GM12878 (cell line): ENCODE measurements at regions not wholly inside any gene's neighbourhood (a gene's known extent, or its start where the extent isn't known, plus 50 kb on each side); places are given as distances from the start of the nearest gene placed in this dataset.
"Not testable (repeated sequence)": the region's sequence is repeated elsewhere in the genome, so short reads cannot be mapped to it uniquely, and the experiment has no call there.

Source experiments
- ATAC-seq: fragments of 200-7000 bp; cut with Tn5 transposase; 3 replicates; pipeline ENCODE4 v1.9.1; 2020; ENCODE audit warnings: mild to moderate bottlenecking, moderate library complexity
- BruUV-seq: library from RNA; stranded (reverse); fragments of 400-500 nt; replicated peaks from 2 replicates; lab custom pipeline; 2021; lab: Mats Ljungman, UMichigan
- CTCF ChIA-PET: fragments of 300-600 bp; sonication (Branson Sonifier 250); formaldehyde crosslinking; extraction: SDS; loops from one replicate; lab custom pipeline; 2021; ENCODE audit warnings: inconsistent platforms; lab: Yijun Ruan, JAX
- POLR2A ChIA-PET: fragments of 350-600 bp; formaldehyde crosslinking; extraction: SDS; loops from one replicate; lab custom pipeline; 2021; ENCODE audit warnings: inconsistent platforms; lab: Charles Lee
- RAD21 ChIA-PET: fragments of 300-600 bp; sonication (Branson Sonifier 250); formaldehyde crosslinking; loops from one replicate; lab custom pipeline; 2023; ENCODE audit warnings: antibody characterized with exemption; ENCODE audit not compliant: unreplicated experiment; lab: Charles Lee
- SMC1A ChIA-PET: fragments of 300-600 bp; sonication (Branson Sonifier 250); formaldehyde crosslinking; loops from one replicate; lab custom pipeline; 2023; ENCODE audit not compliant: unreplicated experiment, uncharacterized antibody; lab: Charles Lee
- DNase-seq: peaks from one replicate; pipeline ENCODE4 v3.0.0-alpha.2; 2011; ENCODE audit warnings: low read depth, low spot score
- FAIRE-seq: peaks from 3 replicates; lab custom pipeline; 2011; peaks lifted over from hg19 to GRCh38; lab: Jason Lieb, UNC
- H2AFZ ChIP-seq: 2 replicates; pipeline ENCODE4 v1.6.0; 2011; ENCODE audit warnings: low read depth, low read length, control low read depth; ENCODE audit not compliant: control insufficient read depth
- H3K27ac ChIP-seq: 2 replicates; pipeline ENCODE4 v1.5.1; 2011; ENCODE audit warnings: control low read depth; ENCODE audit not compliant: control insufficient read depth, insufficient read depth
- H3K27me3 ChIP-seq, 2 experiments: replicated peaks in 1 of 2; 2 replicates each; pipeline versions ENCODE4 v1.6.0 to v1.6.1; 2011; ENCODE audit warnings: low read length in 1 of 2; ENCODE audit not compliant: control insufficient read depth in 2 of 2, insufficient read depth in 2 of 2
- H3K36me3 ChIP-seq, 2 experiments: 2 replicates each; pipeline ENCODE4 v1.5.1; 2011; ENCODE audit warnings: low read length in 1 of 2; ENCODE audit not compliant: control insufficient read depth in 2 of 2, insufficient read depth in 2 of 2
- H3K4me1 ChIP-seq: 2 replicates; pipeline ENCODE4 v1.6.1; 2011; ENCODE audit warnings: mild to moderate bottlenecking, low read length, moderate library complexity, mixed read lengths; ENCODE audit not compliant: control insufficient read depth, insufficient read depth
- H3K4me2 ChIP-seq: 2 replicates; pipeline ENCODE4 v1.6.0; 2011; ENCODE audit warnings: control low read depth; ENCODE audit not compliant: control insufficient read depth, insufficient read depth
- H3K4me3 ChIP-seq: fragments of 200-600 bp; sonication (generic); 2 replicates; pipeline ENCODE4 v1.5.1; 2016
- H3K79me2 ChIP-seq: 2 replicates; pipeline ENCODE4 v1.6.0; 2011; ENCODE audit warnings: low read length; ENCODE audit not compliant: control insufficient read depth, insufficient read depth
- H3K9ac ChIP-seq: 2 replicates; pipeline ENCODE4 v1.8.0; 2011; ENCODE audit warnings: low read length, control low read depth, mixed read lengths; ENCODE audit not compliant: control insufficient read depth, insufficient read depth
- H3K9me3 ChIP-seq: replicated peaks from 3 replicates; pipeline ENCODE4 v1.5.1; 2011; ENCODE audit warnings: mild to moderate bottlenecking, low read length; ENCODE audit not compliant: control insufficient read depth, insufficient read depth
- H4K20me1 ChIP-seq: 2 replicates; pipeline ENCODE4 v1.6.0; 2011; ENCODE audit not compliant: control insufficient read depth, insufficient read depth
- BMI1 ChIP-seq: fragments of 450-650 bp; IDR thresholded peaks from 2 replicates; pipeline ENCODE4 v1.6.1; 2016; ENCODE audit warnings: mild to moderate bottlenecking, moderate library complexity, borderline replicate concordance
- CHD2 ChIP-seq: IDR thresholded peaks from 2 replicates; pipeline ENCODE4 v1.6.1; 2011; ENCODE audit warnings: low read depth, low read length, improper control_type of control experiment, borderline replicate concordance
- POLR2AphosphoS2 ChIP-seq: IDR thresholded peaks from 2 replicates; pipeline ENCODE4 v1.6.1; 2011; ENCODE audit warnings: low read depth, mild to moderate bottlenecking, low read length, improper control_type of control experiment, moderate library complexity
- POLR2AphosphoS5 ChIP-seq: IDR thresholded peaks from 2 replicates; pipeline ENCODE4 v1.6.1; 2011; ENCODE audit warnings: mild to moderate bottlenecking, low read length, inconsistent platforms
- ZBTB4 ChIP-seq: fragments of 450-650 bp; formaldehyde crosslinking; IDR thresholded peaks from 2 replicates; pipeline ENCODE4 v1.4.0; 2022; ENCODE audit warnings: mild to moderate bottlenecking, moderate library complexity
- WGBS: methylation state at CpG from one replicate; pipeline ENCODE4 v1.1.6; 2016; ENCODE audit warnings: low lambda C conversion rate; ENCODE audit not compliant: insufficient replicate concordance, insufficient coverage; ENCODE audit errors: missing lambda C conversion rate; 5-methylcytosine and 5-hydroxymethylcytosine counted together
- in situ Hi-C: fragments of 300-500 bp; cut with MboI; formaldehyde crosslinking; loops from 9 replicates; pipeline ENCODE4 v1.14.3; 2018; ENCODE audit warnings: mixed read lengths
- intact Hi-C: fragments of 100-400 bp; cut with micrococcal nuclease; formaldehyde crosslinking; loops from one replicate; pipeline ENCODE4 v1.14.2; 2022; ENCODE audit not compliant: unreplicated experiment
- TF ChIP-seq, protein P1 (sequence below), 3 experiments: IDR thresholded peaks in 2 of 3; conservative IDR thresholded peaks in 1 of 3; 2 replicates each; pipeline ENCODE4 v1.5.1; 2011; ENCODE audit warnings: low read depth in 3 of 3, low read length in 3 of 3, mild to moderate bottlenecking in 3 of 3, control low read depth in 2 of 3, moderate library complexity in 2 of 3, inconsistent platforms in 1 of 3, mixed read lengths in 1 of 3; ENCODE audit not compliant: control insufficient read depth in 2 of 3, insufficient read depth in 1 of 3; ENCODE audit errors: extremely low read depth in 1 of 3
- TF ChIP-seq, protein P2 (sequence below): fragments of 450-650 bp; IDR thresholded peaks from 2 replicates; pipeline ENCODE4 v1.6.1; 2017; ENCODE audit warnings: low read depth, mild to moderate bottlenecking, moderate library complexity

- no peak for TF ChIP-seq POLR2AphosphoS2
- TF ChIP-seq, protein P1, sequence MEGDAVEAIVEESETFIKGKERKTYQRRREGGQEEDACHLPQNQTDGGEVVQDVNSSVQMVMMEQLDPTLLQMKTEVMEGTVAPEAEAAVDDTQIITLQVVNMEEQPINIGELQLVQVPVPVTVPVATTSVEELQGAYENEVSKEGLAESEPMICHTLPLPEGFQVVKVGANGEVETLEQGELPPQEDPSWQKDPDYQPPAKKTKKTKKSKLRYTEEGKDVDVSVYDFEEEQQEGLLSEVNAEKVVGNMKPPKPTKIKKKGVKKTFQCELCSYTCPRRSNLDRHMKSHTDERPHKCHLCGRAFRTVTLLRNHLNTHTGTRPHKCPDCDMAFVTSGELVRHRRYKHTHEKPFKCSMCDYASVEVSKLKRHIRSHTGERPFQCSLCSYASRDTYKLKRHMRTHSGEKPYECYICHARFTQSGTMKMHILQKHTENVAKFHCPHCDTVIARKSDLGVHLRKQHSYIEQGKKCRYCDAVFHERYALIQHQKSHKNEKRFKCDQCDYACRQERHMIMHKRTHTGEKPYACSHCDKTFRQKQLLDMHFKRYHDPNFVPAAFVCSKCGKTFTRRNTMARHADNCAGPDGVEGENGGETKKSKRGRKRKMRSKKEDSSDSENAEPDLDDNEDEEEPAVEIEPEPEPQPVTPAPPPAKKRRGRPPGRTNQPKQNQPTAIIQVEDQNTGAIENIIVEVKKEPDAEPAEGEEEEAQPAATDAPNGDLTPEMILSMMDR (IDR thresholded peaks at IDR 0.05 in 2 of 3, conservative IDR thresholded peaks at IDR 0.05 in 1 of 3; ENCODE audit: control insufficient read depth in 2 of 3, extremely low read depth in 1 of 3, insufficient read depth in 1 of 3, low read depth in 3 of 3, low read length in 3 of 3): no peak
- no peak for TF ChIP-seq ZBTB4 (CRISPR knock-in tag)
- TF ChIP-seq POLR2AphosphoS5: no peak
- TF ChIP-seq CHD2: no peak
- TF ChIP-seq, protein P2, sequence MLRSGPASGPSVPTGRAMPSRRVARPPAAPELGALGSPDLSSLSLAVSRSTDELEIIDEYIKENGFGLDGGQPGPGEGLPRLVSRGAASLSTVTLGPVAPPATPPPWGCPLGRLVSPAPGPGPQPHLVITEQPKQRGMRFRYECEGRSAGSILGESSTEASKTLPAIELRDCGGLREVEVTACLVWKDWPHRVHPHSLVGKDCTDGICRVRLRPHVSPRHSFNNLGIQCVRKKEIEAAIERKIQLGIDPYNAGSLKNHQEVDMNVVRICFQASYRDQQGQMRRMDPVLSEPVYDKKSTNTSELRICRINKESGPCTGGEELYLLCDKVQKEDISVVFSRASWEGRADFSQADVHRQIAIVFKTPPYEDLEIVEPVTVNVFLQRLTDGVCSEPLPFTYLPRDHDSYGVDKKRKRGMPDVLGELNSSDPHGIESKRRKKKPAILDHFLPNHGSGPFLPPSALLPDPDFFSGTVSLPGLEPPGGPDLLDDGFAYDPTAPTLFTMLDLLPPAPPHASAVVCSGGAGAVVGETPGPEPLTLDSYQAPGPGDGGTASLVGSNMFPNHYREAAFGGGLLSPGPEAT: no peak
- no peak for TF ChIP-seq BMI1
Measured at GRCh38 chr14:43258396-43258795, 1248.7 kb downstream of the FSCB start (continued).

- H3K36me3 ChIP-seq, H3K4me3 ChIP-seq, H3K9me3 ChIP-seq, H3K27me3 ChIP-seq, intact Hi-C loops, SMC1A ChIA-PET, H3K9ac ChIP-seq, H4K20me1 ChIP-seq, H2AFZ ChIP-seq, H3K79me2 ChIP-seq, RAD21 ChIA-PET, CTCF ChIA-PET, ATAC-seq, FAIRE-seq, in situ Hi-C loops, BruUV-seq, H3K27ac ChIP-seq, DNase-seq, H3K4me1 ChIP-seq, H3K4me2 ChIP-seq, POLR2A ChIA-PET: not testable (repeated sequence)
- 17% methylated on average over 5 of the region's 5 CpGs for WGBS
Measured at GRCh38 chr14:43256996-43257395, 1250.1 kb downstream of the FSCB start.
